ENCODE measurements at regions not wholly inside any gene's neighbourhood (a gene's known extent, or its start where the extent isn't known, plus 50 kb on each side); places are given as distances from the start of the nearest gene placed in this dataset.
"Not testable (repeated sequence)": the region's sequence is repeated elsewhere in the genome, so short reads cannot be mapped to it uniquely, and the experiment has no call there.

DNA sequence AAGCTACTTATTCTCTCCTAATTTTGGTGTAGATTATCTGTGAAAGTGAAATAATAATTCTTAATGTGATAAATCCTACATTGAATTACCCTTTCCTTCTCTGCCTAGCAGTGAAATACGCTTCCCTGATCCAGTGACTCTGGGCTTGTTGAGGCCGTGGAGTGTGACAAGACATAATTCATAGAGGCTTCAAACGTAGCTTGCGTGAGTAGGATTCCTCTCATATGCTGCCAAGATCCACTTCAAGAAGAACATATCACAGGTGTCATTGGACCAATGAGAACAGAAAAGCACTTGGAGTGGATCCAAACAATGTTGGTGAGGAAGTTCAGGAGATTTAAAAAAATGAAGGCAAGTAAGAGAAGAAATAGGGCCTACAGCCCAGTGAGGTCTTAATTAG is 221.3 kb upstream of the TMEFF2 start:
- Mint-ChIP-seq H3K27me3 (ENCODE audit: insufficient read depth, unreplicated experiment) (no peaks in the 10 kb centered on the region), H3K9me3 (ENCODE audit: unreplicated experiment) (no peaks in the 10 kb centered on the region), H3K27ac (ENCODE audit: unreplicated experiment) (no peak overlapping the region), H3K36me3 (ENCODE audit: insufficient read depth, unreplicated experiment) (no peaks in the 10 kb centered on the region), H3K4me1 (ENCODE audit: low read depth, unreplicated experiment) (no peaks in the 10 kb centered on the region), H3K4me3 (ENCODE audit: unreplicated experiment) (no peak overlapping the region)
- ChIA-PET POLR2A (no interaction called here), CTCF (no interaction called here)
- Histone ChIP-seq H3K9me3 (no peaks in the 10 kb centered on the region; the same call in 1 of the 2 replicates), H3K27me3 (replicated peaks; ENCODE audit: control insufficient read depth, insufficient read depth, low read length) (no peaks in the 10 kb centered on the region), H3K4me1 (no peaks in the 10 kb centered on the region), H3K4me3 (ENCODE audit: low read depth, low read length) (no peak overlapping the region), H3K36me3 (ENCODE audit: control insufficient read depth, insufficient read depth, low read length) (no peaks in the 10 kb centered on the region)
- DNase-seq = no peak
- no TSS peak for BruUV-seq (replicated peaks)
- TF ChIP-seq, protein P1, sequence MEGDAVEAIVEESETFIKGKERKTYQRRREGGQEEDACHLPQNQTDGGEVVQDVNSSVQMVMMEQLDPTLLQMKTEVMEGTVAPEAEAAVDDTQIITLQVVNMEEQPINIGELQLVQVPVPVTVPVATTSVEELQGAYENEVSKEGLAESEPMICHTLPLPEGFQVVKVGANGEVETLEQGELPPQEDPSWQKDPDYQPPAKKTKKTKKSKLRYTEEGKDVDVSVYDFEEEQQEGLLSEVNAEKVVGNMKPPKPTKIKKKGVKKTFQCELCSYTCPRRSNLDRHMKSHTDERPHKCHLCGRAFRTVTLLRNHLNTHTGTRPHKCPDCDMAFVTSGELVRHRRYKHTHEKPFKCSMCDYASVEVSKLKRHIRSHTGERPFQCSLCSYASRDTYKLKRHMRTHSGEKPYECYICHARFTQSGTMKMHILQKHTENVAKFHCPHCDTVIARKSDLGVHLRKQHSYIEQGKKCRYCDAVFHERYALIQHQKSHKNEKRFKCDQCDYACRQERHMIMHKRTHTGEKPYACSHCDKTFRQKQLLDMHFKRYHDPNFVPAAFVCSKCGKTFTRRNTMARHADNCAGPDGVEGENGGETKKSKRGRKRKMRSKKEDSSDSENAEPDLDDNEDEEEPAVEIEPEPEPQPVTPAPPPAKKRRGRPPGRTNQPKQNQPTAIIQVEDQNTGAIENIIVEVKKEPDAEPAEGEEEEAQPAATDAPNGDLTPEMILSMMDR (IDR thresholded peaks at IDR 0.05; ENCODE audit: insufficient read depth in 1 of 2, low read depth in 1 of 2, low read length in 1 of 2, severe bottlenecking in 1 of 2, unreplicated experiment in 1 of 2) = no peak
- intact Hi-C loops (cut with micrococcal nuclease; ENCODE audit: unreplicated experiment) = no loop called here

DNA sequence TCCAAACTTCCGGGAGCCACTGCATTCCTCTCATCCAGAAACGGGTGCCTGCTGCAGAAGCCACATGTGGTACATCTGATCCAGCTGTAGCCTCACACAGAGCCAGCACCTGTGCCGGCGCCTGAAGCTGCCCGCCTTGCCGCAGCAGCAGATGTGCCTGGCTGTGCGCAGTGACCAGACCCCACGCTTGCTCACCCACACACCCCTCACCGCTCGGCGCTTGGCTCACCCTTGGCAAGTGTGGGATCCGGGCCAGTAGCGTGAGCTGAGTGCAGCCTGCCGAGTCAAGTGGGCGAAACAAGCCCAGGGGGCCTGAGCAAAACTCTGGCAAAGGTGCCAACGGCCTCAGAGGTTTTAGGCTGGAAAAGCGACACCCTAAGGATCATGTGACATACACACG is 220.1 kb upstream of the TMEFF2 start:
- H3K4me3 ChIP-seq (ENCODE audit: low read depth, low read length) = no peak overlapping the region
- TF ChIP-seq, protein P1 (IDR thresholded peaks at IDR 0.05; ENCODE audit: insufficient read depth in 1 of 2, low read depth in 1 of 2, low read length in 1 of 2, severe bottlenecking in 1 of 2, unreplicated experiment in 1 of 2) = no peak
- no peaks in the 10 kb centered on the region for H3K36me3 ChIP-seq (ENCODE audit: control insufficient read depth, insufficient read depth, low read length)
- no peaks in the 10 kb centered on the region for H3K4me1 ChIP-seq
- DNase-seq = no peak
- no TSS peak for BruUV-seq (replicated peaks)
- ChIA-PET CTCF (no interaction called here), POLR2A (no interaction called here)
- no peaks in the 10 kb centered on the region for H3K36me3 Mint-ChIP-seq (ENCODE audit: insufficient read depth, unreplicated experiment)
- H3K4me3 Mint-ChIP-seq (ENCODE audit: unreplicated experiment) = no peak overlapping the region
- H3K27me3 ChIP-seq (replicated peaks; ENCODE audit: control insufficient read depth, insufficient read depth, low read length) = no peaks in the 10 kb centered on the region
- H3K27ac Mint-ChIP-seq (ENCODE audit: unreplicated experiment) = no peak overlapping the region
- intact Hi-C loops (cut with micrococcal nuclease; ENCODE audit: unreplicated experiment) = no loop called here
- H3K9me3 Mint-ChIP-seq (ENCODE audit: unreplicated experiment) = no peaks in the 10 kb centered on the region
- H3K27me3 Mint-ChIP-seq (ENCODE audit: insufficient read depth, unreplicated experiment) = no peaks in the 10 kb centered on the region
- H3K4me1 Mint-ChIP-seq (ENCODE audit: low read depth, unreplicated experiment) = no peaks in the 10 kb centered on the region
- H3K9me3 ChIP-seq = no peaks in the 10 kb centered on the region; the same call in 1 of the 2 replicates

DNA sequence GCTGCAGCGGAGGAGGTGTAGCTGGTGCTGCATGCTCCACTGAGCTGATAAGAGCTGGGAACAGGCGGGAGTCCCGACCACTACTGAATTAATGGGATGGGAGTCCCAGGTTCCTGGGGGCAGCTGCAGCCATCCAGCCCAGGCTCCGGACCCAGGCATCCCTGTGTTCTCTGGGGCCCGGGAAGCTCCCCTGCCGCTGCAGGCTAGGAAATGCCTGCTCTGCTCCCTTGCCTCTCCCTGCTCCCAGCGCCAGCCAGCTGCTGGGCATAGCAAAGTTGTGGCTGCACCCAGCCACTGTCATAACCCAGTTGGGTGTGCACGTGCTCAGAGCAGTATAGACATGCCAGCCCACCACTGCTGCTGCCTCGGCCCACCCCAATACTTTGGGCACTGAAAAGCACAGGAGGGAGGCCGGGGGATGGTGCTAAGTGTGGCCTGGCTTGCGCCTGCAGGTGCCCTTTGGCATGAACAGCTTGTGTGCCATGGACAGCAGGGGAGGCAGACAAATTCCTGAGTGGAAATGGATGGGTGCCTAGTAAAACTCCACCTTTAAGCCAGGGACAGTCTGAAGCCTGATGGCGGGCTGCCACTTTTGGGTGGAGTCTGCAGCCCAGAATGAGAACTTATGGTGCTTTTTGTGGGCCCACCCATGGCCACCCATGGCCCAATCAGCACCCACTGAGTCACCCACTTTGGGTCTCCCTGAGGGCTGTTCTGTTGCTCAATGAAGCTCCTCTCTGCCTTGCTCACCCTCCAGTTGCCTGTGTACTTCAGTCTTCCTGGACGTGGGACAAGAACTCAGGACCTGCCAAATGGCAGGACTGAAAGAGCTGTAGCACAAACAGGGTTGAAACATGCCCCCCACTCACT is 219.3 kb upstream of the TMEFF2 start:
- Histone ChIP-seq H3K9me3 (no peaks in the 10 kb centered on the region; the same call in 1 of the 2 replicates), H3K36me3 (ENCODE audit: control insufficient read depth, insufficient read depth, low read length) (no peaks in the 10 kb centered on the region), H3K27me3 (replicated peaks; ENCODE audit: control insufficient read depth, insufficient read depth, low read length) (no peaks in the 10 kb centered on the region), H3K4me1 (no peaks in the 10 kb centered on the region), H3K4me3 (ENCODE audit: low read depth, low read length) (no peak overlapping the region)
- intact Hi-C loops (cut with micrococcal nuclease; ENCODE audit: unreplicated experiment) = no loop called here
- Mint-ChIP-seq H3K27me3 (ENCODE audit: insufficient read depth, unreplicated experiment) (no peaks in the 10 kb centered on the region), H3K4me1 (ENCODE audit: low read depth, unreplicated experiment) (no peaks in the 10 kb centered on the region), H3K4me3 (ENCODE audit: unreplicated experiment) (no peak overlapping the region), H3K36me3 (ENCODE audit: insufficient read depth, unreplicated experiment) (no peaks in the 10 kb centered on the region), H3K27ac (ENCODE audit: unreplicated experiment) (no peak overlapping the region), H3K9me3 (ENCODE audit: unreplicated experiment) (no peaks in the 10 kb centered on the region)
- no peak for DNase-seq
- BruUV-seq (replicated peaks) = no TSS peak
- TF ChIP-seq, protein P1 (IDR thresholded peaks at IDR 0.05; ENCODE audit: insufficient read depth in 1 of 2, low read depth in 1 of 2, low read length in 1 of 2, severe bottlenecking in 1 of 2, unreplicated experiment in 1 of 2) = no peak
- ChIA-PET POLR2A (no interaction called here), CTCF (no interaction called here)

DNA sequence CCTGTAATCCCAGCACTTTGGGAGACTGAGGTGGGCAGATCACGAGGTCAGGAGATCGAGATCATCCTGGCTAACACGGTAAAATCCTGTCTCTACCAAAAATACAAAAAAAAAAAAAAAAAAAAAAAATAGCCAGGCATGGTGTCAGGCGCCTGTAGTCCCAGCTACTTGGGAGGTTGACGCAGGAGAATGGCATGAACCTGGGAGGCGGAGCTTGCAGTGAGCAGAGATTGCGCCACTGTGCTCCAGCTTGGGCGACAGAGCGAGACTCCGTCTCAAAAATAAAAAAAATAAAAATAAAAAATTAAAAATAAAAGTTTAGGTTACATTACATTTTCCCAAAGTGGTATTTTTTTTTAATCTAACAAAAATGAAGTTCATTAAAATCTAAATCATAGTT is 218.1 kb upstream of the TMEFF2 start:
- H3K4me1 Mint-ChIP-seq (ENCODE audit: low read depth, unreplicated experiment); intact Hi-C loops (cut with micrococcal nuclease; ENCODE audit: unreplicated experiment): not testable (repeated sequence)

More for the DNA sequence above, 218.1 kb upstream of the TMEFF2 start:
- H3K4me3 Mint-ChIP-seq (ENCODE audit: unreplicated experiment); H3K27me3 ChIP-seq (replicated peaks; ENCODE audit: control insufficient read depth, insufficient read depth, low read length); CTCF ChIA-PET; H3K9me3 ChIP-seq; H3K4me3 ChIP-seq (ENCODE audit: low read depth, low read length); H3K27ac Mint-ChIP-seq (ENCODE audit: unreplicated experiment); H3K36me3 ChIP-seq (ENCODE audit: control insufficient read depth, insufficient read depth, low read length); POLR2A ChIA-PET; H3K4me1 ChIP-seq; H3K36me3 Mint-ChIP-seq (ENCODE audit: insufficient read depth, unreplicated experiment); H3K27me3 Mint-ChIP-seq (ENCODE audit: insufficient read depth, unreplicated experiment); H3K9me3 Mint-ChIP-seq (ENCODE audit: unreplicated experiment); BruUV-seq (replicated peaks); DNase-seq: not testable (repeated sequence)
